SK-N-SH treated with all-trans-retinoic acid at 6 μM for 48 hours (cell line): ENCODE measurements at regions not wholly inside any gene's neighbourhood (a gene's known extent, or its start where the extent isn't known, plus 50 kb on each side); places are given as distances from the start of the nearest gene placed in this dataset.

Source experiments
- ATAC-seq: fragments of 200-7000 bp; cut with Tn5 transposase; 3 replicates; pipeline ENCODE4 v1.9.1; 2020; ENCODE audit warnings: mild to moderate bottlenecking, moderate library complexity
- ARNTL ChIP-seq: fragments of 450-650 bp; formaldehyde crosslinking; IDR thresholded peaks from 2 replicates; pipeline ENCODE4 v1.5.0; 2020; ENCODE audit warnings: low read depth, mild to moderate bottlenecking, moderate library complexity, borderline replicate concordance
- BACH2 ChIP-seq: fragments of 250-450 bp; sonication (Bioruptor Pico); IDR thresholded peaks from 2 replicates; pipeline ENCODE4 v1.9.0; 2021; ENCODE audit warnings: mild to moderate bottlenecking, borderline replicate concordance
- CSDC2 ChIP-seq: fragments of 250-450 bp; sonication (Bioruptor Pico); IDR thresholded peaks from 2 replicates; pipeline ENCODE4 v1.5.0; 2020; ENCODE audit warnings: mild to moderate bottlenecking, moderate library complexity
- ESRRG ChIP-seq: fragments of 250-450 bp; sonication (Bioruptor Pico); IDR thresholded peaks from 2 replicates; pipeline ENCODE4 v1.6.1; 2021; ENCODE audit warnings: mild to moderate bottlenecking
- GLIS3 ChIP-seq: fragments of 250-450 bp; sonication (Bioruptor Pico); IDR thresholded peaks from 2 replicates; pipeline ENCODE4 v1.5.0; 2020; ENCODE audit warnings: mild to moderate bottlenecking, moderate library complexity
- ISL1 ChIP-seq: fragments of 250-450 bp; sonication (Bioruptor Pico); IDR thresholded peaks from 2 replicates; pipeline ENCODE4 v2.1.2; 2022; ENCODE audit warnings: mild to moderate bottlenecking, moderate library complexity
- PPARA ChIP-seq: fragments of 250-450 bp; sonication (Bioruptor Pico); IDR thresholded peaks from 2 replicates; pipeline ENCODE4 v1.5.0; 2020; ENCODE audit warnings: mild to moderate bottlenecking, borderline replicate concordance
- RARB ChIP-seq: fragments of 250-450 bp; sonication (Bioruptor Pico); IDR thresholded peaks from 2 replicates; pipeline ENCODE4 v1.8.0; 2021; ENCODE audit warnings: mild to moderate bottlenecking, moderate library complexity
- SNAI2 ChIP-seq: fragments of 250-450 bp; sonication (Bioruptor Pico); IDR thresholded peaks from 2 replicates; pipeline ENCODE4 v1.5.0; 2020; ENCODE audit warnings: mild to moderate bottlenecking, moderate library complexity
- TCF4 ChIP-seq: fragments of 250-450 bp; sonication (Bioruptor Pico); IDR thresholded peaks from 2 replicates; pipeline ENCODE4 v1.8.0; 2021; ENCODE audit warnings: mild to moderate bottlenecking, moderate library complexity, borderline replicate concordance
- TOX ChIP-seq: fragments of 250-450 bp; sonication (Bioruptor Pico); IDR thresholded peaks from 2 replicates; pipeline ENCODE4 v1.8.0; 2021; ENCODE audit warnings: mild to moderate bottlenecking, moderate library complexity, borderline replicate concordance
- ZC3H10 ChIP-seq: fragments of 250-450 bp; sonication (Bioruptor Pico); IDR thresholded peaks from 2 replicates; pipeline ENCODE4 v1.5.1; 2021; ENCODE audit warnings: mild to moderate bottlenecking, moderate library complexity
- ZFP3 ChIP-seq: fragments of 250-450 bp; sonication (Bioruptor Pico); IDR thresholded peaks from 2 replicates; pipeline ENCODE4 v1.5.0; 2020; ENCODE audit warnings: mild to moderate bottlenecking, moderate library complexity
- ZNF565 ChIP-seq: fragments of 450-650 bp; formaldehyde crosslinking; conservative IDR thresholded peaks from 2 replicates; pipeline ENCODE4 v1.5.0; 2020; ENCODE audit warnings: low read depth, mild to moderate bottlenecking, moderate library complexity
- ZNF8 ChIP-seq: fragments of 450-650 bp; formaldehyde crosslinking; IDR thresholded peaks from 2 replicates; pipeline ENCODE4 v1.5.0; 2020; ENCODE audit warnings: mild to moderate bottlenecking, moderate library complexity
- TF ChIP-seq, protein P1 (sequence below): fragments of 250-450 bp; sonication (Bioruptor Pico); IDR thresholded peaks from 2 replicates; pipeline ENCODE4 v1.5.0; 2020; ENCODE audit warnings: mild to moderate bottlenecking, moderate library complexity
- TF ChIP-seq, protein P2 (sequence below): fragments of 250-450 bp; sonication (Bioruptor Pico); IDR thresholded peaks from 2 replicates; pipeline ENCODE4 v1.5.1; 2020; ENCODE audit warnings: low read depth, mild to moderate bottlenecking, moderate library complexity
- TF ChIP-seq, protein P3 (sequence below): fragments of 250-450 bp; sonication (Bioruptor Pico); IDR thresholded peaks from 2 replicates; pipeline ENCODE4 v1.8.0; 2020; ENCODE audit warnings: mild to moderate bottlenecking, moderate library complexity, borderline replicate concordance
- TF ChIP-seq, protein P4 (sequence below): fragments of 250-450 bp; sonication (Bioruptor Pico); IDR thresholded peaks from 2 replicates; pipeline ENCODE4 v1.8.0; 2021; ENCODE audit warnings: low read depth, mild to moderate bottlenecking, moderate library complexity, borderline replicate concordance

DNA sequence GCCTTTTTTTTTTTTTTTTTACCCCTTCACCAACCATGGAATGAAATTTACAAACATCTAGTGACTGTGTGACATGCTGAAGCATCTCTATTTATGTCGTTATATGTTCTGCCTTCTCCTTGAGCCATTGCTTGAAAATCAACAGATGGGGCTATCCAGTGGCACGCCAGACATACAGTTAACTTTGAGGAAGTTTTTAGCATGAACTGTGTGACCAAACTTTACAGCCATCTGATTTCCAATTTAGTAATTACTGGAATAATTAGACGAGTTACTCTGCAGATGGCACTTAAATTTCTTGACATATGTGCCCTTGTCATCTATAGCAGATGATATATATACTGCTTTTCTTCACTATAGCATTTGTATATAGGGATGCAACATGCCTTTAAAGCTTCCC is 192.1 kb downstream of the SNAPC1 start (continued):
- TF ChIP-seq, protein P1, sequence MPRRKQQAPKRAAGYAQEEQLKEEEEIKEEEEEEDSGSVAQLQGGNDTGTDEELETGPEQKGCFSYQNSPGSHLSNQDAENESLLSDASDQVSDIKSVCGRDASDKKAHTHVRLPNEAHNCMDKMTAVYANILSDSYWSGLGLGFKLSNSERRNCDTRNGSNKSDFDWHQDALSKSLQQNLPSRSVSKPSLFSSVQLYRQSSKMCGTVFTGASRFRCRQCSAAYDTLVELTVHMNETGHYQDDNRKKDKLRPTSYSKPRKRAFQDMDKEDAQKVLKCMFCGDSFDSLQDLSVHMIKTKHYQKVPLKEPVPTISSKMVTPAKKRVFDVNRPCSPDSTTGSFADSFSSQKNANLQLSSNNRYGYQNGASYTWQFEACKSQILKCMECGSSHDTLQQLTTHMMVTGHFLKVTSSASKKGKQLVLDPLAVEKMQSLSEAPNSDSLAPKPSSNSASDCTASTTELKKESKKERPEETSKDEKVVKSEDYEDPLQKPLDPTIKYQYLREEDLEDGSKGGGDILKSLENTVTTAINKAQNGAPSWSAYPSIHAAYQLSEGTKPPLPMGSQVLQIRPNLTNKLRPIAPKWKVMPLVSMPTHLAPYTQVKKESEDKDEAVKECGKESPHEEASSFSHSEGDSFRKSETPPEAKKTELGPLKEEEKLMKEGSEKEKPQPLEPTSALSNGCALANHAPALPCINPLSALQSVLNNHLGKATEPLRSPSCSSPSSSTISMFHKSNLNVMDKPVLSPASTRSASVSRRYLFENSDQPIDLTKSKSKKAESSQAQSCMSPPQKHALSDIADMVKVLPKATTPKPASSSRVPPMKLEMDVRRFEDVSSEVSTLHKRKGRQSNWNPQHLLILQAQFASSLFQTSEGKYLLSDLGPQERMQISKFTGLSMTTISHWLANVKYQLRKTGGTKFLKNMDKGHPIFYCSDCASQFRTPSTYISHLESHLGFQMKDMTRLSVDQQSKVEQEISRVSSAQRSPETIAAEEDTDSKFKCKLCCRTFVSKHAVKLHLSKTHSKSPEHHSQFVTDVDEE (CRISPR knock-in tag), result no peak
- TF ChIP-seq SNAI2 (CRISPR knock-in tag) (no peak), ZNF565 (no peak), CSDC2 (CRISPR knock-in tag) (no peak), PPARA (CRISPR knock-in tag) (no peak), ZNF8 (no peak)

GRCh38 chr14:61956517-61956916 is 194.3 kb downstream of the SNAPC1 start:
- TF ChIP-seq CSDC2 (CRISPR knock-in tag) (no peak), ZC3H10 (no peak), TCF4 (CRISPR knock-in tag) (no peak), BACH2 (no peak), RARB (no peak), ISL1 (no peak), ZFP3 (no peak), ARNTL (no peak), GLIS3 (CRISPR knock-in tag) (no peak), TOX (CRISPR knock-in tag) (no peak), ZNF8 (no peak), PPARA (CRISPR knock-in tag) (no peak)
- TF ChIP-seq, protein P1 (CRISPR knock-in tag), result no peak
- TF ChIP-seq, protein P2, sequence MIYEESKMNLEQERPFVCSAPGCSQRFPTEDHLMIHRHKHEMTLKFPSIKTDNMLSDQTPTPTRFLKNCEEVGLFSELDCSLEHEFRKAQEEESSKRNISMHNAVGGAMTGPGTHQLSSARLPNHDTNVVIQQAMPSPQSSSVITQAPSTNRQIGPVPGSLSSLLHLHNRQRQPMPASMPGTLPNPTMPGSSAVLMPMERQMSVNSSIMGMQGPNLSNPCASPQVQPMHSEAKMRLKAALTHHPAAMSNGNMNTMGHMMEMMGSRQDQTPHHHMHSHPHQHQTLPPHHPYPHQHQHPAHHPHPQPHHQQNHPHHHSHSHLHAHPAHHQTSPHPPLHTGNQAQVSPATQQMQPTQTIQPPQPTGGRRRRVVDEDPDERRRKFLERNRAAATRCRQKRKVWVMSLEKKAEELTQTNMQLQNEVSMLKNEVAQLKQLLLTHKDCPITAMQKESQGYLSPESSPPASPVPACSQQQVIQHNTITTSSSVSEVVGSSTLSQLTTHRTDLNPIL (CRISPR knock-in tag), result no peak
- ATAC-seq, result no peak

- TF ChIP-seq, protein P1 (CRISPR knock-in tag), result no peak
- no peak for TF ChIP-seq ESRRG (CRISPR knock-in tag)
- no peak for TF ChIP-seq PPARA (CRISPR knock-in tag)
- TF ChIP-seq, protein P3, sequence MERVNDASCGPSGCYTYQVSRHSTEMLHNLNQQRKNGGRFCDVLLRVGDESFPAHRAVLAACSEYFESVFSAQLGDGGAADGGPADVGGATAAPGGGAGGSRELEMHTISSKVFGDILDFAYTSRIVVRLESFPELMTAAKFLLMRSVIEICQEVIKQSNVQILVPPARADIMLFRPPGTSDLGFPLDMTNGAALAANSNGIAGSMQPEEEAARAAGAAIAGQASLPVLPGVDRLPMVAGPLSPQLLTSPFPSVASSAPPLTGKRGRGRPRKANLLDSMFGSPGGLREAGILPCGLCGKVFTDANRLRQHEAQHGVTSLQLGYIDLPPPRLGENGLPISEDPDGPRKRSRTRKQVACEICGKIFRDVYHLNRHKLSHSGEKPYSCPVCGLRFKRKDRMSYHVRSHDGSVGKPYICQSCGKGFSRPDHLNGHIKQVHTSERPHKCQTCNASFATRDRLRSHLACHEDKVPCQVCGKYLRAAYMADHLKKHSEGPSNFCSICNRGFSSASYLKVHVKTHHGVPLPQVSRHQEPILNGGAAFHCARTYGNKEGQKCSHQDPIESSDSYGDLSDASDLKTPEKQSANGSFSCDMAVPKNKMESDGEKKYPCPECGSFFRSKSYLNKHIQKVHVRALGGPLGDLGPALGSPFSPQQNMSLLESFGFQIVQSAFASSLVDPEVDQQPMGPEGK (CRISPR knock-in tag), result no peak
- TF ChIP-seq SNAI2 (CRISPR knock-in tag), result no peak
- no peak for TF ChIP-seq CSDC2 (CRISPR knock-in tag)
- TF ChIP-seq, protein P4, sequence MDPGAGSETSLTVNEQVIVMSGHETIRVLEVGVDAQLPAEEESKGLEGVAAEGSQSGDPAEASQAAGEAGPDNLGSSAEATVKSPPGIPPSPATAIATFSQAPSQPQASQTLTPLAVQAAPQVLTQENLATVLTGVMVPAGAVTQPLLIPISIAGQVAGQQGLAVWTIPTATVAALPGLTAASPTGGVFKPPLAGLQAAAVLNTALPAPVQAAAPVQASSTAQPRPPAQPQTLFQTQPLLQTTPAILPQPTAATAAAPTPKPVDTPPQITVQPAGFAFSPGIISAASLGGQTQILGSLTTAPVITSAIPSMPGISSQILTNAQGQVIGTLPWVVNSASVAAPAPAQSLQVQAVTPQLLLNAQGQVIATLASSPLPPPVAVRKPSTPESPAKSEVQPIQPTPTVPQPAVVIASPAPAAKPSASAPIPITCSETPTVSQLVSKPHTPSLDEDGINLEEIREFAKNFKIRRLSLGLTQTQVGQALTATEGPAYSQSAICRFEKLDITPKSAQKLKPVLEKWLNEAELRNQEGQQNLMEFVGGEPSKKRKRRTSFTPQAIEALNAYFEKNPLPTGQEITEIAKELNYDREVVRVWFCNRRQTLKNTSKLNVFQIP (CRISPR knock-in tag), result no peak
- TF ChIP-seq BACH2, result no peak
- no peak for ATAC-seq
Measured at GRCh38 chr14:61959348-61959747, 197.1 kb downstream of the SNAPC1 start.
